ENCODE measurements at regions not wholly inside any gene's neighbourhood (a gene's known extent, or its start where the extent isn't known, plus 50 kb on each side); places are given as distances from the start of the nearest gene placed in this dataset.

- DNase-seq (ENCODE audit: low read depth) = no peak
- TF ChIP-seq CTCF (IDR thresholded peaks at IDR 0.05; ENCODE audit: insufficient read depth, low read depth, low read length, missing control alignments) = no peak
- H3K4me3 ChIP-seq (ENCODE audit: low read depth, low read length) = no peak overlapping the region
Measured at GRCh38 chr12:13359636-13360035, 163.1 kb downstream of the EMP1 start.

GRCh38 chr12:13358391-13358905, 161.9 kb downstream of the EMP1 start:
- no peak for TF ChIP-seq CTCF (IDR thresholded peaks at IDR 0.05; ENCODE audit: insufficient read depth, low read depth, low read length, missing control alignments)
- no peak for DNase-seq (ENCODE audit: low read depth)
- no peak overlapping the region for H3K4me3 ChIP-seq (ENCODE audit: low read depth, low read length)

- no peak for TF ChIP-seq CTCF (IDR thresholded peaks at IDR 0.05; ENCODE audit: insufficient read depth, low read depth, low read length, missing control alignments)
- DNase-seq (ENCODE audit: low read depth) = no peak
- H3K4me3 ChIP-seq (ENCODE audit: low read depth, low read length) = no peak overlapping the region
Measured at GRCh38 chr12:13350946-13351345, 154.4 kb downstream of the EMP1 start.

- TF ChIP-seq CTCF (IDR thresholded peaks at IDR 0.05; ENCODE audit: insufficient read depth, low read depth, low read length, missing control alignments) = no peak
- H3K4me3 ChIP-seq (ENCODE audit: low read depth, low read length) = no peak overlapping the region
- no peak for DNase-seq (ENCODE audit: low read depth)
Measured at GRCh38 chr12:13350381-13350780, 153.9 kb downstream of the EMP1 start.

GRCh38 chr12:13348464-13348863, 151.9 kb downstream of the EMP1 start:
- no peak overlapping the region for H3K4me3 ChIP-seq (ENCODE audit: low read depth, low read length)
- TF ChIP-seq CTCF (IDR thresholded peaks at IDR 0.05; ENCODE audit: insufficient read depth, low read depth, low read length, missing control alignments) = no peak
- DNase-seq (ENCODE audit: low read depth) = no peak

- TF ChIP-seq CTCF (IDR thresholded peaks at IDR 0.05; ENCODE audit: insufficient read depth, low read depth, low read length, missing control alignments) = no peak
- no peak for DNase-seq (ENCODE audit: low read depth)
- H3K4me3 ChIP-seq (ENCODE audit: low read depth, low read length) = no peak overlapping the region
Measured at GRCh38 chr12:13347241-13348043, 150.9 kb downstream of the EMP1 start.

- no peak for DNase-seq (ENCODE audit: low read depth)
- TF ChIP-seq CTCF (IDR thresholded peaks at IDR 0.05; ENCODE audit: insufficient read depth, low read depth, low read length, missing control alignments) = no peak
- no peak overlapping the region for H3K4me3 ChIP-seq (ENCODE audit: low read depth, low read length)
Measured at GRCh38 chr12:13345722-13346121, 149.2 kb downstream of the EMP1 start.
